HCT116 (cell line): ENCODE measurements at regions not wholly inside any gene's neighbourhood (a gene's known extent, or its start where the extent isn't known, plus 50 kb on each side); places are given as distances from the start of the nearest gene placed in this dataset.

Experiments used
- ATAC-seq: fragments of 200-7000 bp; cut with Tn5 transposase; 2 replicates; pipeline ENCODE4 v1.9.1; 2020; ENCODE audit warnings: mild to moderate bottlenecking, moderate library complexity
- BruUV-seq: library from RNA; stranded (reverse); fragments of 400-500 nt; replicated peaks from 2 replicates; lab custom pipeline; 2021; lab: Mats Ljungman, UMichigan
- CTCF ChIA-PET: fragments of 300-600 bp; sonication (Branson Sonifier 250); formaldehyde crosslinking; loops from one replicate; lab custom pipeline; 2021; ENCODE audit warnings: antibody characterized with exemption; lab: Charles Lee
- POLR2A ChIA-PET: fragments of 300-600, 350-600 bp; sonication (Branson Sonifier 250); formaldehyde crosslinking; loops from one replicate; lab custom pipeline; 2021; ENCODE audit warnings: antibody characterized with exemption; lab: Charles Lee
- RAD21 ChIA-PET, 2 experiments: fragments of 300-600 bp; sonication (Branson Sonifier 250); formaldehyde crosslinking; loops; one replicate each; lab custom pipeline; 2023; ENCODE audit warnings: low total read pairs in 2 of 2; ENCODE audit not compliant: uncharacterized antibody in 2 of 2, unreplicated experiment in 2 of 2, low non-redundant PET in 1 of 2; lab: Charles Lee
- DNase-seq: peaks from one replicate; pipeline ENCODE4 v3.0.0-alpha.2; 2010; ENCODE audit warnings: low read depth, low spot score
- H2AFZ ChIP-seq: fragments of 200-600 bp; shearing (Covaris generic), sonication (generic); 2 replicates; pipeline ENCODE4 v1.6.1; 2017; ENCODE audit warnings: low read depth, mixed run types, mixed read lengths, antibody characterized with exemption, low read length; ENCODE audit not compliant: poor library complexity, severe bottlenecking
- H3K27ac ChIP-seq: 2 replicates; pipeline ENCODE4 v1.5.1; 2012; ENCODE audit warnings: low read depth, low read length
- H3K27me3 ChIP-seq: fragments of 200-600 bp; sonication (generic); 2 replicates; pipeline ENCODE4 v1.6.1; 2016; ENCODE audit warnings: mixed run types, low read length, mixed read lengths; ENCODE audit not compliant: insufficient read depth
- H3K36me3 ChIP-seq, 2 experiments: fragments of 200-500 bp in 1 of 2; fragments of 200-600 bp in 1 of 2; sonication (Bioruptor generic) in 1 of 2; sonication (generic) in 1 of 2; 2 replicates each; pipeline versions ENCODE4 v1.5.1 to v1.6.1; 2014 to 2016; ENCODE audit warnings: low read length in 2 of 2, inconsistent platforms in 1 of 2, mixed read lengths in 1 of 2, mixed run types in 1 of 2; ENCODE audit not compliant: insufficient read depth in 2 of 2, control insufficient read depth in 1 of 2
- H3K4me1 ChIP-seq, 2 experiments: fragments of 200-600 bp in 1 of 2; sonication (generic) in 1 of 2; 2 replicates each; pipeline versions ENCODE4 v1.5.1 to v1.6.1; 2012 to 2017; ENCODE audit warnings: low read length in 2 of 2, inconsistent platforms in 1 of 2, mild to moderate bottlenecking in 1 of 2, mixed read lengths in 1 of 2, mixed run types in 1 of 2, moderate library complexity in 1 of 2; ENCODE audit not compliant: insufficient read depth in 2 of 2, control insufficient read depth in 1 of 2
- H3K4me2 ChIP-seq: fragments of 200-600 bp; sonication (generic); 2 replicates; pipeline ENCODE4 v1.6.1; 2017; ENCODE audit warnings: mixed run types, low read length, mixed read lengths
- H3K4me3 ChIP-seq, 2 experiments: fragments of 200-600 bp in 1 of 2; sonication (generic) in 1 of 2; replicated peaks in 1 of 2; 2 replicates each; pipeline ENCODE4 v1.5.1; 2011 to 2016; ENCODE audit warnings: low read length in 2 of 2, control low read depth in 1 of 2, low read depth in 1 of 2, mild to moderate bottlenecking in 1 of 2, mixed read lengths in 1 of 2, mixed run types in 1 of 2
- H3K79me2 ChIP-seq: fragments of 200-600 bp; sonication (generic); 2 replicates; pipeline ENCODE4 v1.6.1; 2017; ENCODE audit warnings: mild to moderate bottlenecking, mixed run types, low read length, moderate library complexity, mixed read lengths; ENCODE audit not compliant: insufficient read depth
- H3K9ac ChIP-seq: fragments of 200-600 bp; sonication (generic); 2 replicates; pipeline ENCODE4 v1.6.1; 2016; ENCODE audit warnings: low read length, mixed read lengths
- H3K9me2 ChIP-seq: fragments of 200-600 bp; sonication (generic), shearing (Covaris generic); 2 replicates; pipeline ENCODE4 v1.6.1; 2017; ENCODE audit warnings: mixed run types, mild to moderate bottlenecking, moderate library complexity; ENCODE audit not compliant: insufficient read depth
- H3K9me3 ChIP-seq, 2 experiments: fragments of 200-500 bp in 1 of 2; fragments of 200-600 bp in 1 of 2; sonication (Bioruptor generic) in 1 of 2; sonication (generic) in 1 of 2; 2 replicates each; pipeline ENCODE4 v1.6.1; 2014 to 2017; ENCODE audit warnings: low read length in 2 of 2, mixed read lengths in 2 of 2, inconsistent platforms in 1 of 2, low read depth in 1 of 2, mild to moderate bottlenecking in 1 of 2, mixed run types in 1 of 2, moderate library complexity in 1 of 2; ENCODE audit not compliant: control insufficient read depth in 1 of 2, insufficient read depth in 1 of 2
- H4K20me1 ChIP-seq: fragments of 200-600 bp; sonication (generic), shearing (Covaris generic); 2 replicates; pipeline ENCODE4 v1.6.1; 2017; ENCODE audit warnings: mixed run types, mild to moderate bottlenecking, moderate library complexity; ENCODE audit not compliant: insufficient read depth
- CBX3 ChIP-seq: IDR thresholded peaks from 2 replicates; pipeline ENCODE4 v1.6.1; 2012; ENCODE audit warnings: low read depth
- ELF1 ChIP-seq: IDR thresholded peaks from 2 replicates; pipeline ENCODE4 v1.6.1; 2012; ENCODE audit warnings: low read depth, borderline replicate concordance
- EZH2 ChIP-seq: fragments of 200-600 bp; sonication (generic); IDR thresholded peaks from 2 replicates; pipeline ENCODE4 v1.6.1; 2017; ENCODE audit warnings: antibody characterized with exemption, mixed run types
- EZH2phosphoT487 ChIP-seq: fragments of 200-600 bp; IDR thresholded peaks from 2 replicates; pipeline ENCODE4 v1.6.1; 2018; ENCODE audit warnings: antibody characterized with exemption, borderline replicate concordance
- FOSL1 ChIP-seq: IDR thresholded peaks from 2 replicates; pipeline ENCODE4 v1.6.1; 2012; ENCODE audit warnings: low read depth
- POLR2AphosphoS5 ChIP-seq: IDR thresholded peaks from 2 replicates; pipeline ENCODE4 v1.6.1; 2011; ENCODE audit warnings: mild to moderate bottlenecking, low read depth, low read length, moderate library complexity
- RAD21 ChIP-seq: IDR thresholded peaks from 2 replicates; pipeline ENCODE4 v1.6.1; 2012; ENCODE audit warnings: low read depth, mild to moderate bottlenecking
- SIN3A ChIP-seq: IDR thresholded peaks from 2 replicates; pipeline ENCODE4 v1.6.1; 2012; ENCODE audit warnings: low read depth
- SRF ChIP-seq: IDR thresholded peaks from 2 replicates; pipeline ENCODE4 v1.6.1; 2012; ENCODE audit warnings: low read depth
- YY1 ChIP-seq: IDR thresholded peaks from 2 replicates; pipeline ENCODE4 v1.6.1; 2011; ENCODE audit warnings: low read length, low read depth, moderate library complexity, mild to moderate bottlenecking; ENCODE audit not compliant: insufficient replicate concordance; ENCODE audit errors: extremely low read depth
- intact Hi-C: fragments of 100-400 bp; cut with micrococcal nuclease; formaldehyde crosslinking; loops from 2 replicates; pipeline ENCODE4 v1.10.0; 2022
- TF ChIP-seq, protein P1 (sequence below): IDR thresholded peaks from 2 replicates; pipeline ENCODE4 v1.6.1; 2012; ENCODE audit warnings: low read depth
- TF ChIP-seq, protein P2 (sequence below): IDR thresholded peaks from 2 replicates; pipeline ENCODE4 v1.6.1; 2012
- TF ChIP-seq, protein P3 (sequence below): IDR thresholded peaks from 2 replicates; pipeline ENCODE4 v1.6.1; 2011; ENCODE audit warnings: mild to moderate bottlenecking, low read length, moderate library complexity; ENCODE audit not compliant: insufficient replicate concordance; ENCODE audit errors: extremely low read depth
- TF ChIP-seq, protein P4 (sequence below): IDR thresholded peaks from 2 replicates; pipeline ENCODE4 v1.6.1; 2012

DNA sequence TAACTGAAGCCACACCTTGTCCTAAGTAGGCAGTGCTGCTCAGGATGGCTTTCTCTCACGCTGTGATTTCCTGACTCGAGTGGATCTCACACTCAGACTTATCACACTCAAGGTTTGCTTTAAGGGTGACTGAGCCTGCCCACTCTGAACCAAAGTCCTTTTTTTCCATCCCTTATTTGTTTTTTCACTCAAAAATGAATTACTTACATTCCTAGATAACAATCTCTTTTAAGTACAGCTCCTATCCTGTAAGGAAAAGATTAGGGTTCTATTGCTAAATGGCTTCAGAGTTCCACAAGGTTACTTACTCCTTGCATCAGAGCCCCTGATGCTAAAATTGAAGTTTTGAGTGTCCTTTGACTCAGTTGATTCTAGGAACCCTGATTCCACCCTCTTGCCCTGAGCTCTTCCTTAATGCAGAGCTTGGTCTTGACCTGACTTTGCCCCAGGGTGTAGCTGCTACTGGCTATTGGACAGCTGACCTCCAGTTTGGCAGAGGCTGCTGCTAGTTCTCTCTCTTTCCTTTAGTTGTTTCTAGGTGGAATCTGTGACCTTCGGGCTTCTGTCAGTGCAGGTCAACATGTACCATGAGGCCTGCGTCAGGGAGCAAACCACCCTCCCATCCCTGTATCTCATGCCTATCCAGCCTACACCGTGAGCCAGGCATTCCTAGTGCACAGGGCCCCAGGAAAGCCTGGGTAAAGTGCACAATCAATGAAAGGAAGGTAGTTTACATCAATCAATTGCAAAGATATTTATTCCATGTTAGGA is 80.1 kb upstream of the CD55 start:
- ChIA-PET CTCF (no interaction called here), POLR2A (no interaction called here), RAD21 (no interaction called here)
- Histone ChIP-seq H4K20me1 (no peaks in the 10 kb centered on the region), H3K4me2 (peak overlapping the region; percentile 26; the same call in 1 of the 2 replicates), H3K9me3 (no peaks in the 10 kb centered on the region), H3K4me1 (peaks cover 0 to 13% of the 10 kb centered on the region in 2 experiments; a peak in 2 of 4 replicates), H3K27ac (no peak overlapping the region), H3K4me3 (no peak overlapping the region), H3K36me3 (no peaks in the 10 kb centered on the region), H2AFZ (peak overlapping the region; percentile 59), H3K9me2 (no peaks in the 10 kb centered on the region), H3K27me3 (no peaks in the 10 kb centered on the region), H3K79me2 (no peaks in the 10 kb centered on the region), H3K9ac (no peak overlapping the region)
- no peak for TF ChIP-seq EZH2phosphoT487
- no peak for TF ChIP-seq RAD21
- no peak for TF ChIP-seq ELF1
- TF ChIP-seq, protein P1, sequence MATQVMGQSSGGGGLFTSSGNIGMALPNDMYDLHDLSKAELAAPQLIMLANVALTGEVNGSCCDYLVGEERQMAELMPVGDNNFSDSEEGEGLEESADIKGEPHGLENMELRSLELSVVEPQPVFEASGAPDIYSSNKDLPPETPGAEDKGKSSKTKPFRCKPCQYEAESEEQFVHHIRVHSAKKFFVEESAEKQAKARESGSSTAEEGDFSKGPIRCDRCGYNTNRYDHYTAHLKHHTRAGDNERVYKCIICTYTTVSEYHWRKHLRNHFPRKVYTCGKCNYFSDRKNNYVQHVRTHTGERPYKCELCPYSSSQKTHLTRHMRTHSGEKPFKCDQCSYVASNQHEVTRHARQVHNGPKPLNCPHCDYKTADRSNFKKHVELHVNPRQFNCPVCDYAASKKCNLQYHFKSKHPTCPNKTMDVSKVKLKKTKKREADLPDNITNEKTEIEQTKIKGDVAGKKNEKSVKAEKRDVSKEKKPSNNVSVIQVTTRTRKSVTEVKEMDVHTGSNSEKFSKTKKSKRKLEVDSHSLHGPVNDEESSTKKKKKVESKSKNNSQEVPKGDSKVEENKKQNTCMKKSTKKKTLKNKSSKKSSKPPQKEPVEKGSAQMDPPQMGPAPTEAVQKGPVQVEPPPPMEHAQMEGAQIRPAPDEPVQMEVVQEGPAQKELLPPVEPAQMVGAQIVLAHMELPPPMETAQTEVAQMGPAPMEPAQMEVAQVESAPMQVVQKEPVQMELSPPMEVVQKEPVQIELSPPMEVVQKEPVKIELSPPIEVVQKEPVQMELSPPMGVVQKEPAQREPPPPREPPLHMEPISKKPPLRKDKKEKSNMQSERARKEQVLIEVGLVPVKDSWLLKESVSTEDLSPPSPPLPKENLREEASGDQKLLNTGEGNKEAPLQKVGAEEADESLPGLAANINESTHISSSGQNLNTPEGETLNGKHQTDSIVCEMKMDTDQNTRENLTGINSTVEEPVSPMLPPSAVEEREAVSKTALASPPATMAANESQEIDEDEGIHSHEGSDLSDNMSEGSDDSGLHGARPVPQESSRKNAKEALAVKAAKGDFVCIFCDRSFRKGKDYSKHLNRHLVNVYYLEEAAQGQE: no peak
- TF ChIP-seq, protein P2, sequence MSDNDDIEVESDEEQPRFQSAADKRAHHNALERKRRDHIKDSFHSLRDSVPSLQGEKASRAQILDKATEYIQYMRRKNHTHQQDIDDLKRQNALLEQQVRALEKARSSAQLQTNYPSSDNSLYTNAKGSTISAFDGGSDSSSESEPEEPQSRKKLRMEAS: no peak
- TF ChIP-seq, protein P3, sequence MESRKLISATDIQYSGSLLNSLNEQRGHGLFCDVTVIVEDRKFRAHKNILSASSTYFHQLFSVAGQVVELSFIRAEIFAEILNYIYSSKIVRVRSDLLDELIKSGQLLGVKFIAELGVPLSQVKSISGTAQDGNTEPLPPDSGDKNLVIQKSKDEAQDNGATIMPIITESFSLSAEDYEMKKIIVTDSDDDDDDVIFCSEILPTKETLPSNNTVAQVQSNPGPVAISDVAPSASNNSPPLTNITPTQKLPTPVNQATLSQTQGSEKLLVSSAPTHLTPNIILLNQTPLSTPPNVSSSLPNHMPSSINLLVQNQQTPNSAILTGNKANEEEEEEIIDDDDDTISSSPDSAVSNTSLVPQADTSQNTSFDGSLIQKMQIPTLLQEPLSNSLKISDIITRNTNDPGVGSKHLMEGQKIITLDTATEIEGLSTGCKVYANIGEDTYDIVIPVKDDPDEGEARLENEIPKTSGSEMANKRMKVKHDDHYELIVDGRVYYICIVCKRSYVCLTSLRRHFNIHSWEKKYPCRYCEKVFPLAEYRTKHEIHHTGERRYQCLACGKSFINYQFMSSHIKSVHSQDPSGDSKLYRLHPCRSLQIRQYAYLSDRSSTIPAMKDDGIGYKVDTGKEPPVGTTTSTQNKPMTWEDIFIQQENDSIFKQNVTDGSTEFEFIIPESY: no peak
- TF ChIP-seq, protein P4, sequence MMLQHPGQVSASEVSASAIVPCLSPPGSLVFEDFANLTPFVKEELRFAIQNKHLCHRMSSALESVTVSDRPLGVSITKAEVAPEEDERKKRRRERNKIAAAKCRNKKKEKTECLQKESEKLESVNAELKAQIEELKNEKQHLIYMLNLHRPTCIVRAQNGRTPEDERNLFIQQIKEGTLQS: no peak
- TF ChIP-seq CBX3: no peak
- no peak for TF ChIP-seq EZH2
- no peak for TF ChIP-seq YY1
- TF ChIP-seq POLR2AphosphoS5: no peak
- no peak for TF ChIP-seq FOSL1
- TF ChIP-seq SIN3A: no peak
- TF ChIP-seq SRF: no peak
- ATAC-seq (peak; percentile 42; the same call in 1 of the 2 replicates), DNase-seq (no peak)
- BruUV-seq: no TSS peak
- intact Hi-C loops: no loop called here
